Astrocyte of the cerebellum (primary cell): ENCODE measurements at regions not wholly inside any gene's neighbourhood (a gene's known extent, or its start where the extent isn't known, plus 50 kb on each side); places are given as distances from the start of the nearest gene placed in this dataset.

Experiments
- DNase-seq: peaks from one replicate; pipeline ENCODE4 v3.0.0-alpha.2; 2011; ENCODE audit warnings: low read depth
- H3K4me3 ChIP-seq: 2 replicates; pipeline ENCODE4 v1.5.1; 2011; ENCODE audit warnings: mild to moderate bottlenecking, low read depth, low read length, moderate library complexity
- in situ Hi-C: cut with HindIII; loops from 2 replicates; pipeline ENCODE4 v1.10.0; 2017; ENCODE audit warnings: low sequenced_read_pairs
- TF ChIP-seq, protein P1 (sequence below): IDR thresholded peaks from 2 replicates; pipeline ENCODE4 v1.5.1; 2012; ENCODE audit warnings: low read length, low read depth, moderate library complexity, mild to moderate bottlenecking; ENCODE audit errors: missing control alignments

GRCh38 chr5:17401470-17402288, 96.4 kb upstream of the TAF11L2 start:
- TF ChIP-seq, protein P1, sequence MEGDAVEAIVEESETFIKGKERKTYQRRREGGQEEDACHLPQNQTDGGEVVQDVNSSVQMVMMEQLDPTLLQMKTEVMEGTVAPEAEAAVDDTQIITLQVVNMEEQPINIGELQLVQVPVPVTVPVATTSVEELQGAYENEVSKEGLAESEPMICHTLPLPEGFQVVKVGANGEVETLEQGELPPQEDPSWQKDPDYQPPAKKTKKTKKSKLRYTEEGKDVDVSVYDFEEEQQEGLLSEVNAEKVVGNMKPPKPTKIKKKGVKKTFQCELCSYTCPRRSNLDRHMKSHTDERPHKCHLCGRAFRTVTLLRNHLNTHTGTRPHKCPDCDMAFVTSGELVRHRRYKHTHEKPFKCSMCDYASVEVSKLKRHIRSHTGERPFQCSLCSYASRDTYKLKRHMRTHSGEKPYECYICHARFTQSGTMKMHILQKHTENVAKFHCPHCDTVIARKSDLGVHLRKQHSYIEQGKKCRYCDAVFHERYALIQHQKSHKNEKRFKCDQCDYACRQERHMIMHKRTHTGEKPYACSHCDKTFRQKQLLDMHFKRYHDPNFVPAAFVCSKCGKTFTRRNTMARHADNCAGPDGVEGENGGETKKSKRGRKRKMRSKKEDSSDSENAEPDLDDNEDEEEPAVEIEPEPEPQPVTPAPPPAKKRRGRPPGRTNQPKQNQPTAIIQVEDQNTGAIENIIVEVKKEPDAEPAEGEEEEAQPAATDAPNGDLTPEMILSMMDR = no peak
- H3K4me3 ChIP-seq = no peak overlapping the region
- no peak for DNase-seq
- in situ Hi-C loops = no loop called here

DNA sequence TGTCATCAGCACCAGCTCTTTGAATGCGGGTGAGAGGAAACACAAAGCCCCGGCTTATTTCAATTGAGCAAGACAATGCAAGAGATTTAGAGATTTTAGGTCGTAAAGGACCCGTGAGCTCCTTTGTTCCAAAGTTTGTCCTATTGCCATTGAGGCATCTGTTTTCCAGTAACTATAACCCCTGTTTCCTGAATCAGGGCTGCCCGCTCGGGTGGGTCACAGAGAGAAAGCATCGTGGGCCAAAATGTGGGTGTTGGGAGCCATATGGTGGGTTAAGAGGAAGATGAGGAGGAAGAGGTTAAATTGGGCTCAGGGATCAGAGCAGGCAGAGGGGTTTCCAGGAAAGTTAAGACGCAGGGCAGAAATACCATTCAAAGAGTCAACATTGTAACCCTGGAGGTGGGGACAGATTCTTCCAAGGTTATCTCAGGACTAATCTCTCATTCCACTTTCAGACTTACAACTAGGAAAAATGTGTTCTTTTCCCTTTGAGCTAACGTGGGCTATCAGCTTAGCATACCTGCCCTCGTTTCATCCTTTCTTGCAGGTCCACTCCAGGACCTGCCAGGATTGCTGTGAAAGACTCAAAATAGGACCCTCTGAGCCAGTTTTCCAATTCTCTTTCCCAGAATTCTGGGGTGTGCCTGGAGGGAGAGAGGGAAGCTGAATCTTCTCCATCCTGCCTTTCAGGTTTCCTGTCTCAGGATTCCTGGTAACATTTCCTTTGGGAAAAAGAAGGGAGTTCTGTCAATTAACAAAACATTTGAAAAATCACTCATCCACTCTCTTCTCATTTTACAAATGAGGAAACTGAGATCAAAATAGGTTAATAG, 95.5 kb upstream of the TAF11L2 start:
- in situ Hi-C loops = no loop called here
- no peak for DNase-seq
- TF ChIP-seq, protein P1 = no peak
- H3K4me3 ChIP-seq = no peak overlapping the region

GRCh38 chr5:17403695-17404490, 94.1 kb upstream of the TAF11L2 start:
- TF ChIP-seq, protein P1 = no peak
- no peak for DNase-seq
- in situ Hi-C loops = no loop called here
- H3K4me3 ChIP-seq = no peak overlapping the region

DNA sequence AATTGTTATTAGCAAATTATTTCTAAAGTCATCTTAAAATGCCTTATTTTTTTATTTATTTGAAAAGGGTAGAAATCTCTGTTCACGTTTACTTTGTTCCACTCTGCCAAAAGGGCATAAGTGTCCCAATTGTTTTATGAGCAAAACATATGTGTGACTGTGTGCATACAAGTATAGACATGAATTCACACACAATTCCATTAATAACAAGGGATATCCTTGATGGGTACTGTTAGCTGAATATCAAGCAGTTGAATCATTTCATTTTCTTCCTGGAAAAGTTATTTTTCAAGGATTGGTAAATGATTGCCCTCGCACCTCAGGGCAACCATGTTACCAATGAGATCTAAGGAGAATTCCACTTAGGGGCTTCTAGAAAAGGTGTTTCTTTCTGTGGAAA, 92.1 kb upstream of the TAF11L2 start:
- DNase-seq = no peak
- TF ChIP-seq, protein P1 = no peak
- no peak overlapping the region for H3K4me3 ChIP-seq
- in situ Hi-C loops = no loop called here

- peak; percentile 31 for DNase-seq
- in situ Hi-C loops = no loop called here
- no peak overlapping the region for H3K4me3 ChIP-seq
- TF ChIP-seq, protein P1 = no peak
Measured at GRCh38 chr5:17406423-17406838, 91.6 kb upstream of the TAF11L2 start.
